ENCODE measurements at regions not wholly inside any gene's neighbourhood (a gene's known extent, or its start where the extent isn't known, plus 50 kb on each side); places are given as distances from the start of the nearest gene placed in this dataset.

- H3K4me3 ChIP-seq = no peak overlapping the region
- H3K9me3 ChIP-seq = no peaks in the 10 kb centered on the region
- H3K36me3 ChIP-seq = no peaks in the 10 kb centered on the region
- H3K27ac ChIP-seq = no peak overlapping the region
- in situ Hi-C loops (cut with MboI; ENCODE audit: low pct_ligation_motif_present in 1 of 4, low pct_unique_long_range_greater_than_20kb in 1 of 4, low sequenced_read_pairs in 3 of 4) (no loop called here), intact Hi-C loops (cut with DNase I; ENCODE audit: low total_unique reads) (no loop called here)
- H3K27me3 ChIP-seq = no peaks in the 10 kb centered on the region
- peaks cover 0 to 7% (median 0%) of the 10 kb centered on the region in 4 donors for H3K4me1 ChIP-seq
- no peak for DNase-seq
- no peak for TF ChIP-seq POLR2AphosphoS5 (IDR thresholded peaks at IDR 0.05)
- no peak for TF ChIP-seq EP300 (IDR thresholded peaks at IDR 0.05; ENCODE audit: low read depth)
- TF ChIP-seq, protein P1, sequence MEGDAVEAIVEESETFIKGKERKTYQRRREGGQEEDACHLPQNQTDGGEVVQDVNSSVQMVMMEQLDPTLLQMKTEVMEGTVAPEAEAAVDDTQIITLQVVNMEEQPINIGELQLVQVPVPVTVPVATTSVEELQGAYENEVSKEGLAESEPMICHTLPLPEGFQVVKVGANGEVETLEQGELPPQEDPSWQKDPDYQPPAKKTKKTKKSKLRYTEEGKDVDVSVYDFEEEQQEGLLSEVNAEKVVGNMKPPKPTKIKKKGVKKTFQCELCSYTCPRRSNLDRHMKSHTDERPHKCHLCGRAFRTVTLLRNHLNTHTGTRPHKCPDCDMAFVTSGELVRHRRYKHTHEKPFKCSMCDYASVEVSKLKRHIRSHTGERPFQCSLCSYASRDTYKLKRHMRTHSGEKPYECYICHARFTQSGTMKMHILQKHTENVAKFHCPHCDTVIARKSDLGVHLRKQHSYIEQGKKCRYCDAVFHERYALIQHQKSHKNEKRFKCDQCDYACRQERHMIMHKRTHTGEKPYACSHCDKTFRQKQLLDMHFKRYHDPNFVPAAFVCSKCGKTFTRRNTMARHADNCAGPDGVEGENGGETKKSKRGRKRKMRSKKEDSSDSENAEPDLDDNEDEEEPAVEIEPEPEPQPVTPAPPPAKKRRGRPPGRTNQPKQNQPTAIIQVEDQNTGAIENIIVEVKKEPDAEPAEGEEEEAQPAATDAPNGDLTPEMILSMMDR (IDR thresholded peaks at IDR 0.05) = no peak
- TF ChIP-seq POLR2A (IDR thresholded peaks at IDR 0.05) = no peak
- WGBS, 2 donors (ENCODE audit: low coverage in 1 of 2) = 17 to 35% methylated on average over 2 to 10 of the region's 10 CpGs
Observed at GRCh38 chr12:115072712-115073111, 388.7 kb upstream of the TBX3 start.

GRCh38 chr12:115070313-115070712 is 386.3 kb upstream of the TBX3 start:
- Histone ChIP-seq H3K4me3 (no peak overlapping the region), H3K36me3 (no peaks in the 10 kb centered on the region), H3K4me1 (peaks cover 0 to 7% (median 0%) of the 10 kb centered on the region in 4 donors), H3K27me3 (no peaks in the 10 kb centered on the region), H3K27ac (no peak overlapping the region), H3K9me3 (no peaks in the 10 kb centered on the region)
- intact Hi-C loops (cut with DNase I; ENCODE audit: low total_unique reads) = no loop called here
- WGBS, 2 donors (ENCODE audit: low coverage in 1 of 2) = 63 to 73% methylated on average over 1 to 2 of the region's 2 CpGs
- in situ Hi-C loops (cut with MboI; ENCODE audit: low pct_ligation_motif_present in 1 of 4, low pct_unique_long_range_greater_than_20kb in 1 of 4, low sequenced_read_pairs in 3 of 4) = no loop called here
- TF ChIP-seq EP300 (IDR thresholded peaks at IDR 0.05; ENCODE audit: low read depth) (no peak), POLR2A (IDR thresholded peaks at IDR 0.05) (no peak), POLR2AphosphoS5 (IDR thresholded peaks at IDR 0.05) (no peak)
- TF ChIP-seq, protein P1 (IDR thresholded peaks at IDR 0.05) = no peak
- DNase-seq = no peak

- 87 to 100% methylated on average over 2 of the region's 2 CpGs for WGBS, 2 donors (ENCODE audit: low coverage in 1 of 2)
- Histone ChIP-seq H3K27me3 (no peaks in the 10 kb centered on the region), H3K36me3 (no peaks in the 10 kb centered on the region), H3K4me3 (no peak overlapping the region), H3K4me1 (peaks cover 0 to 5% (median 0%) of the 10 kb centered on the region in 4 donors), H3K9me3 (no peaks in the 10 kb centered on the region), H3K27ac (no peak overlapping the region)
- TF ChIP-seq EP300 (IDR thresholded peaks at IDR 0.05; ENCODE audit: low read depth) (no peak), POLR2A (IDR thresholded peaks at IDR 0.05) (no peak), POLR2AphosphoS5 (IDR thresholded peaks at IDR 0.05) (no peak)
- TF ChIP-seq, protein P1 (IDR thresholded peaks at IDR 0.05) = no peak
- in situ Hi-C loops (cut with MboI; ENCODE audit: low pct_ligation_motif_present in 1 of 4, low pct_unique_long_range_greater_than_20kb in 1 of 4, low sequenced_read_pairs in 3 of 4) = no loop called here
- DNase-seq = no peak
- intact Hi-C loops (cut with DNase I; ENCODE audit: low total_unique reads) = no loop called here
Observed at GRCh38 chr12:115064296-115064695, 380.3 kb upstream of the TBX3 start.

DNA sequence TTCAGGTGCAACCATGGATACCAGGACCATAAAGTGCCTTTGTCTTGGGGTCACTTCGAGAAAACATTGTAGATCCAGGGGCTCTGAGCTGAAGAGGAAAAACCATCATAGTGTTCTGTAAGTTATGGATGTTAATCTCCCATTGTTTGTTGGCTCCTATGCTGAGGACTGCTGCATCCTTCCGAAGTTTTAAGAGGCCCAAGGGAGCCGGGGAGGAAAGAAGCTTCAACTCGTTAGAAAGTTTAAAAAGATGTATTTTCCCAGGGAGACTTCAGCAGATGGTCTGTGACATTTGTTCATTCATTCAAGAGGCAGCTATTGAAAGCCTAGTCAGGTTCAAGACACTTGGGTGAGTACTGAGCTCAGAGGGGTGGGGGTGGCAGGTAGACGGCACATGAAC is 378.8 kb upstream of the TBX3 start:
- Histone ChIP-seq H3K27ac (no peak overlapping the region), H3K4me1 (peaks cover 0 to 5% (median 0%) of the 10 kb centered on the region in 4 donors), H3K27me3 (no peaks in the 10 kb centered on the region), H3K4me3 (no peak overlapping the region), H3K9me3 (no peaks in the 10 kb centered on the region), H3K36me3 (no peaks in the 10 kb centered on the region)
- intact Hi-C loops (cut with DNase I; ENCODE audit: low total_unique reads) (no loop called here), in situ Hi-C loops (cut with MboI; ENCODE audit: low pct_ligation_motif_present in 1 of 4, low pct_unique_long_range_greater_than_20kb in 1 of 4, low sequenced_read_pairs in 3 of 4) (no loop called here)
- 80 to 87% methylated on average over 3 to 5 of the region's 5 CpGs for WGBS, 2 donors (ENCODE audit: low coverage in 1 of 2)
- DNase-seq = no peak
- no peak for TF ChIP-seq POLR2AphosphoS5 (IDR thresholded peaks at IDR 0.05)
- no peak for TF ChIP-seq POLR2A (IDR thresholded peaks at IDR 0.05)
- no peak for TF ChIP-seq EP300 (IDR thresholded peaks at IDR 0.05; ENCODE audit: low read depth)
- TF ChIP-seq, protein P1 (IDR thresholded peaks at IDR 0.05) = no peak
